HEK293T (cell line): ENCODE measurements at regions not wholly inside any gene's neighbourhood (a gene's known extent, or its start where the extent isn't known, plus 50 kb on each side); places are given as distances from the start of the nearest gene placed in this dataset.

Experiments
- CTCF ChIA-PET: fragments of 350-600 bp; formaldehyde crosslinking; extraction: SDS; loops from one replicate; lab custom pipeline; 2021; ENCODE audit warnings: antibody characterized with exemption, inconsistent platforms; lab: Yijun Ruan, JAX
- POLR2A ChIA-PET: fragments of 350-600 bp; formaldehyde crosslinking; extraction: SDS; loops from one replicate; lab custom pipeline; 2020; ENCODE audit warnings: antibody characterized with exemption, inconsistent platforms; lab: Yijun Ruan, JAX
- DNase-seq: peaks from one replicate; pipeline ENCODE4 v3.0.0; 2012; ENCODE audit warnings: mixed read lengths; ENCODE audit errors: extremely low spot score
- ARNT ChIP-seq: fragments of 450-650 bp; IDR thresholded peaks from 2 replicates; pipeline ENCODE4 v1.6.1; 2017; ENCODE audit warnings: mild to moderate bottlenecking
- BHLHE40 ChIP-seq: fragments of 450-650 bp; IDR thresholded peaks from 2 replicates; pipeline ENCODE4 v1.6.1; 2016; ENCODE audit warnings: mild to moderate bottlenecking, moderate library complexity, borderline replicate concordance
- CTBP1 ChIP-seq: fragments of 450-650 bp; IDR thresholded peaks from 2 replicates; pipeline ENCODE4 v1.6.1; 2016; ENCODE audit warnings: borderline replicate concordance
- ELF4 ChIP-seq: fragments of 450-650 bp; IDR thresholded peaks from 2 replicates; pipeline ENCODE4 v1.6.1; 2017; ENCODE audit warnings: antibody characterized with exemption
- FOXA1 ChIP-seq: fragments of 450-650 bp; IDR thresholded peaks from 2 replicates; pipeline ENCODE4 v1.6.1; 2016; ENCODE audit warnings: mild to moderate bottlenecking
- FOXK2 ChIP-seq: fragments of 450-650 bp; IDR thresholded peaks from 2 replicates; pipeline ENCODE4 v1.6.1; 2016; ENCODE audit warnings: mild to moderate bottlenecking
- FOXM1 ChIP-seq: fragments of 450-650 bp; IDR thresholded peaks from 2 replicates; pipeline ENCODE4 v1.6.1; 2017; ENCODE audit warnings: mild to moderate bottlenecking, borderline replicate concordance
- HDGF ChIP-seq: fragments of 450-650 bp; IDR thresholded peaks from 2 replicates; pipeline ENCODE4 v1.6.1; 2017; ENCODE audit warnings: antibody characterized with exemption, borderline replicate concordance
- L3MBTL2 ChIP-seq: fragments of 450-650 bp; conservative IDR thresholded peaks from 2 replicates; pipeline ENCODE4 v1.6.1; 2016; ENCODE audit warnings: mild to moderate bottlenecking
- LEF1 ChIP-seq: fragments of 450-650 bp; IDR thresholded peaks from 2 replicates; pipeline ENCODE4 v1.6.1; 2017; ENCODE audit warnings: mild to moderate bottlenecking, borderline replicate concordance
- NFRKB ChIP-seq: fragments of 450-650 bp; IDR thresholded peaks from 2 replicates; pipeline ENCODE4 v1.6.1; 2016; ENCODE audit warnings: mild to moderate bottlenecking, moderate library complexity
- PKNOX1 ChIP-seq: fragments of 450-650 bp; IDR thresholded peaks from 2 replicates; pipeline ENCODE4 v1.6.1; 2016
- SP1 ChIP-seq: fragments of 450-650 bp; IDR thresholded peaks from 2 replicates; pipeline ENCODE4 v1.6.1; 2017
- SUZ12 ChIP-seq: fragments of 450-650 bp; IDR thresholded peaks from 2 replicates; pipeline ENCODE4 v1.6.1; 2016; ENCODE audit warnings: mild to moderate bottlenecking
- TARDBP ChIP-seq: fragments of 450-650 bp; IDR thresholded peaks from 2 replicates; pipeline ENCODE4 v1.6.1; 2016
- ZNF384 ChIP-seq: fragments of 450-650 bp; IDR thresholded peaks from 2 replicates; pipeline ENCODE4 v1.6.1; 2016

GRCh38 chr2:128444816-128445522, 126.3 kb upstream of the HS6ST1 start:
- TF ChIP-seq SUZ12 (no peak), ZNF384 (no peak), SP1 (no peak), LEF1 (no peak), TARDBP (no peak), BHLHE40 (no peak), L3MBTL2 (no peak), PKNOX1 (no peak), ELF4 (no peak), FOXA1 (no peak), ARNT (no peak), NFRKB (no peak), FOXK2 (no peak), CTBP1 (no peak), HDGF (no peak), FOXM1 (no peak)
- no peak for DNase-seq
- ChIA-PET CTCF (no interaction called here), POLR2A (no interaction called here)

- ChIA-PET POLR2A (no interaction called here), CTCF (no interaction called here)
- TF ChIP-seq FOXA1 (no peak), L3MBTL2 (no peak), ARNT (no peak), NFRKB (no peak), BHLHE40 (no peak)
- no peak for DNase-seq
Measured at GRCh38 chr2:128445523-128445900, 126.8 kb upstream of the HS6ST1 start.

- CTCF ChIA-PET: interaction anchor here (0.6 kb wide), 1 partner anchor 19 kb away, joined by 3 read pairs; no protein-coding TSS in a partner anchor
- DNase-seq: no peak
- POLR2A ChIA-PET: no interaction called here
- TF ChIP-seq TARDBP: no peak
- TF ChIP-seq FOXA1: no peak
- no peak for TF ChIP-seq CTBP1
- no peak for TF ChIP-seq NFRKB
Measured at GRCh38 chr2:128446049-128446873, 127.6 kb upstream of the HS6ST1 start.

- no peak for DNase-seq
- no peak for TF ChIP-seq FOXA1
- no peak for TF ChIP-seq HDGF
- TF ChIP-seq ELF4: no peak
- no peak for TF ChIP-seq NFRKB
- TF ChIP-seq TARDBP: no peak
- no peak for TF ChIP-seq PKNOX1
- no peak for TF ChIP-seq FOXM1
- no peak for TF ChIP-seq BHLHE40
- no peak for TF ChIP-seq SP1
- no peak for TF ChIP-seq L3MBTL2
- no peak for TF ChIP-seq CTBP1
- TF ChIP-seq SUZ12: no peak
- TF ChIP-seq ZNF384: no peak
- no peak for TF ChIP-seq LEF1
- no peak for TF ChIP-seq ARNT
- no peak for TF ChIP-seq FOXK2
- ChIA-PET POLR2A (no interaction called here), CTCF (no interaction called here)
Measured at GRCh38 chr2:128446874-128447537, 128.3 kb upstream of the HS6ST1 start.

GRCh38 chr2:128447538-128447995, 128.9 kb upstream of the HS6ST1 start:
- CTCF ChIA-PET: no interaction called here
- DNase-seq: no peak
- TF ChIP-seq LEF1 (no peak), SP1 (no peak), CTBP1 (no peak), TARDBP (no peak), SUZ12 (no peak), PKNOX1 (no peak), ELF4 (no peak), HDGF (no peak), ARNT (no peak), NFRKB (no peak), FOXA1 (no peak), FOXM1 (no peak), ZNF384 (no peak), L3MBTL2 (no peak), BHLHE40 (no peak), FOXK2 (no peak)
- POLR2A ChIA-PET: no interaction called here
